ENCODE measurements at regions not wholly inside any gene's neighbourhood (a gene's known extent, or its start where the extent isn't known, plus 50 kb on each side); places are given as distances from the start of the nearest gene placed in this dataset.

- TF ChIP-seq CTCF (IDR thresholded peaks at IDR 0.05; ENCODE audit: insufficient read depth, low read length) (no peak), REST (IDR thresholded peaks at IDR 0.05; ENCODE audit: insufficient replicate concordance, low read depth) (no peak), GABPA (IDR thresholded peaks at IDR 0.05; ENCODE audit: low read depth) (peak; percentile 42; the same call in 1 of the 2 replicates), POLR2AphosphoS5 (IDR thresholded peaks at IDR 0.05; ENCODE audit: low read depth) (peak; percentile 77), SPI1 (IDR thresholded peaks at IDR 0.05; ENCODE audit: borderline replicate concordance, low read depth) (no peak; the same call in 1 of the 2 replicates)
- DNase-seq (ENCODE audit: low read depth in 1 of 2, low spot score in 1 of 2) = peak in 1 of 2 experiments; percentile 85
- H3K4me3 ChIP-seq (replicated peaks; ENCODE audit: insufficient read depth, low read length) = no peak overlapping the region
- H3K27me3 ChIP-seq (ENCODE audit: insufficient read depth, poor library complexity, severe bottlenecking) = no peaks in the 10 kb centered on the region
- H3K27ac ChIP-seq (replicated peaks) = peak overlapping the region; percentile 67
These were observed 210.6 kb downstream of the AUH start for GRCh38 chr9:91150998-91151717.

GRCh38 chr9:91151718-91152095 lies 210.0 kb downstream of the AUH start:
- TF ChIP-seq CTCF (IDR thresholded peaks at IDR 0.05; ENCODE audit: insufficient read depth, low read length) = no peak
- TF ChIP-seq SPI1 (IDR thresholded peaks at IDR 0.05; ENCODE audit: borderline replicate concordance, low read depth) = no peak
- no peak for TF ChIP-seq POLR2AphosphoS5 (IDR thresholded peaks at IDR 0.05; ENCODE audit: low read depth)
- no peak for TF ChIP-seq REST (IDR thresholded peaks at IDR 0.05; ENCODE audit: insufficient replicate concordance, low read depth)
- TF ChIP-seq GABPA (IDR thresholded peaks at IDR 0.05; ENCODE audit: low read depth) = no peak
- Histone ChIP-seq H3K27me3 (ENCODE audit: insufficient read depth, poor library complexity, severe bottlenecking) (no peaks in the 10 kb centered on the region), H3K27ac (replicated peaks) (peak overlapping the region; percentile 65), H3K4me3 (replicated peaks; ENCODE audit: insufficient read depth, low read length) (no peak overlapping the region)
- no peak for DNase-seq (ENCODE audit: low read depth in 1 of 2, low spot score in 1 of 2)

- Histone ChIP-seq H3K4me3 (replicated peaks; ENCODE audit: insufficient read depth, low read length) (no peak overlapping the region), H3K27ac (replicated peaks) (no peak overlapping the region), H3K27me3 (ENCODE audit: insufficient read depth, poor library complexity, severe bottlenecking) (no peaks in the 10 kb centered on the region)
- TF ChIP-seq CTCF (IDR thresholded peaks at IDR 0.05; ENCODE audit: insufficient read depth, low read length) (no peak), POLR2AphosphoS5 (IDR thresholded peaks at IDR 0.05; ENCODE audit: low read depth) (no peak), SPI1 (IDR thresholded peaks at IDR 0.05; ENCODE audit: borderline replicate concordance, low read depth) (no peak), REST (IDR thresholded peaks at IDR 0.05; ENCODE audit: insufficient replicate concordance, low read depth) (no peak), GABPA (IDR thresholded peaks at IDR 0.05; ENCODE audit: low read depth) (no peak)
- no peak for DNase-seq (ENCODE audit: low read depth in 1 of 2, low spot score in 1 of 2)
These were observed 207.0 kb downstream of the AUH start for GRCh38 chr9:91154686-91155085.

All from HL-60 (cell line).